ENCODE measurements at regions not wholly inside any gene's neighbourhood (a gene's known extent, or its start where the extent isn't known, plus 50 kb on each side); places are given as distances from the start of the nearest gene placed in this dataset.
"Not testable (repeated sequence)": the region's sequence is repeated elsewhere in the genome, so short reads cannot be mapped to it uniquely, and the experiment has no call there.

DNA sequence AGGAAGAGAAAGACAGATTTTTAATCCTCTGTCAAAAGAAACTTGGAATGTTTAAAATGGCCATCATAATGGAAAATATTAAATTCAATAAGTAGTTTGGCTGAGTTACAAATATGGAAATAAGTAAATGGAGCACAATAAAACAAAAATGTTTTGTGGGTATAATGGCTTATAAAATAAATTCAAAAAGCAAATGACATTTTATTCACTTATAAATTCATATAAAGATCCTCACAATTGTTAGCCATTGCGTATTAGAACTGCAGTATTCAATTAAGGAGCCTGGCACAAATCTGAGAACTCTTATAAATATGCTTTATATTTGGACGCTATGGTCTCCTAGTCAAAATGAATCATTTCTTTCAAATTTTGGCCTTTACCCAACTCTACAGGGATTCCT lies 339.0 kb upstream of the PABPC4L start:
- WGBS: 86% methylated on average over 2 of the region's 2 CpGs
- intact Hi-C loops (cut with DNase I): no loop called here
- ATAC-seq (no peak), DNase-seq (no peak)
- H3K27ac ChIP-seq (ENCODE audit: low read length): no peak overlapping the region
- H3K4me3 ChIP-seq (ENCODE audit: low read length): no peak overlapping the region
- H3K4me1 ChIP-seq (ENCODE audit: control insufficient read depth, insufficient read depth, low read length): no peaks in the 10 kb centered on the region
- no peaks in the 10 kb centered on the region for H3K9me3 ChIP-seq (ENCODE audit: control insufficient read depth, low read length)
- no peaks in the 10 kb centered on the region for H3K27me3 ChIP-seq (ENCODE audit: control insufficient read depth, insufficient read depth)

DNA sequence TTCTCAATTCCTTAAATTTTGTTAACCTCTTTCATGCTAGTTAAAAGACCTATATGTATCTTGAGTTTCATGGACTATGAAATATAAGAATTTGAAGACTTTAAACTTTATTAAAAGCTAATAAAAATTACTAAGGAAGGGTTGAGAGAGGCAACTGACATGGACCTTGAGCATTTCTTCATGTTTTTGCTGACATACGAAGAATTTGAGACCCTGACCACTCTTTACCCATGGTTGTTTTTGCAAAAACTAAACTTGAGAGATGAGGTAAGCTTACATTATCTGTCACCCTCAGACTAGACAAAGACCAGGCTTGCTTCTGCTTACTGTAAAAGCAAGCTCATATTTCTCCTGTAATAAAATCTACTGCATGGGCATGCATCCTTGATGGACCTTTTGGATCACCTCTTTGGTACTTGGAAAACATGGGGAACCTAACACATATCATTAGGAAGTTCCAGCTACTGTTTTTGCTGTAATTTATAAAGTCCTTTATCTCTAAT lies 338.2 kb upstream of the PABPC4L start:
- no peak for ATAC-seq
- no peaks in the 10 kb centered on the region for H3K27me3 ChIP-seq (ENCODE audit: control insufficient read depth, insufficient read depth)
- DNase-seq: no peak
- no peak overlapping the region for H3K27ac ChIP-seq (ENCODE audit: low read length)
- no peak overlapping the region for H3K4me3 ChIP-seq (ENCODE audit: low read length)
- no peaks in the 10 kb centered on the region for H3K4me1 ChIP-seq (ENCODE audit: control insufficient read depth, insufficient read depth, low read length)
- WGBS: 70% methylated on average over 1 of the region's 1 CpG
- no peaks in the 10 kb centered on the region for H3K9me3 ChIP-seq (ENCODE audit: control insufficient read depth, low read length)
- intact Hi-C loops (cut with DNase I): no loop called here

- Histone ChIP-seq H3K9me3 (ENCODE audit: control insufficient read depth, low read length) (no peaks in the 10 kb centered on the region), H3K27ac (ENCODE audit: low read length) (no peak overlapping the region), H3K4me1 (ENCODE audit: control insufficient read depth, insufficient read depth, low read length) (no peaks in the 10 kb centered on the region), H3K4me3 (ENCODE audit: low read length) (no peak overlapping the region), H3K27me3 (ENCODE audit: control insufficient read depth, insufficient read depth) (no peaks in the 10 kb centered on the region)
- DNase-seq: no peak
- intact Hi-C loops (cut with DNase I): no loop called here
- ATAC-seq: no peak
Observed at GRCh38 chr4:134537701-134538100, 336.1 kb upstream of the PABPC4L start.

GRCh38 chr4:134533068-134533467 lies 331.5 kb upstream of the PABPC4L start:
- H3K4me1 ChIP-seq (ENCODE audit: control insufficient read depth, insufficient read depth, low read length): no peaks in the 10 kb centered on the region
- no peaks in the 10 kb centered on the region for H3K9me3 ChIP-seq (ENCODE audit: control insufficient read depth, low read length)
- 67% methylated on average over 3 of the region's 3 CpGs for WGBS
- DNase-seq: no peak
- H3K27me3 ChIP-seq (ENCODE audit: control insufficient read depth, insufficient read depth): no peaks in the 10 kb centered on the region
- intact Hi-C loops (cut with DNase I): no loop called here
- H3K27ac ChIP-seq (ENCODE audit: low read length): no peak overlapping the region
- ATAC-seq: no peak
- H3K4me3 ChIP-seq (ENCODE audit: low read length): no peak overlapping the region

- DNase-seq (no peak), ATAC-seq (no peak)
- Histone ChIP-seq H3K27ac (ENCODE audit: low read length) (no peak overlapping the region), H3K27me3 (ENCODE audit: control insufficient read depth, insufficient read depth) (no peaks in the 10 kb centered on the region), H3K4me1 (ENCODE audit: control insufficient read depth, insufficient read depth, low read length) (no peaks in the 10 kb centered on the region), H3K4me3 (ENCODE audit: low read length) (no peak overlapping the region), H3K9me3 (ENCODE audit: control insufficient read depth, low read length) (no peaks in the 10 kb centered on the region)
- WGBS: 39% methylated on average over 1 of the region's 1 CpG
- intact Hi-C loops (cut with DNase I): no loop called here
Observed at GRCh38 chr4:134531013-134531412, 329.4 kb upstream of the PABPC4L start.

DNA sequence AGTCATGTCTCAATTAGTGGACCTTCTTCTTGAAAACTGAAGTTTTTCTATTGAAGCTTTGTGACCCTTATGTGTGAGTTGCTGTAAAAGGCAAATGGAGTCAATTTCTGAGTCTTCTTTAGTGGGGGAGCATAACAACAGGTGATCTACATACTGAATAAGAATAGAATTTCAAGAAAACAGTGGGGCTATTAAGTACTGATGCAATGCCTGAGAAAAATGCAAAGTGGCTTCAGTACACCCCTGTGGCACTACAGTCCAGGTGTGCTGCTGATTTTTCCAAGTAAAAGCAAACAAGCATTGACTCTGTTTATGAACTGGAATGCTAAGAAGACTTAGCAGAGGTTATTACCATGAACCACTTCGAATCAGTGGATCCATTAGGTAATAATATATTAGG lies 328.0 kb upstream of the PABPC4L start:
- no peaks in the 10 kb centered on the region for H3K4me1 ChIP-seq (ENCODE audit: control insufficient read depth, insufficient read depth, low read length)
- 87% methylated on average over 1 of the region's 1 CpG for WGBS
- no peak for ATAC-seq
- no peak for DNase-seq
- no peak overlapping the region for H3K4me3 ChIP-seq (ENCODE audit: low read length)
- no peak overlapping the region for H3K27ac ChIP-seq (ENCODE audit: low read length)
- H3K9me3 ChIP-seq (ENCODE audit: control insufficient read depth, low read length): no peaks in the 10 kb centered on the region
- H3K27me3 ChIP-seq (ENCODE audit: control insufficient read depth, insufficient read depth): no peaks in the 10 kb centered on the region
- intact Hi-C loops (cut with DNase I): no loop called here

- no peak overlapping the region for H3K4me3 ChIP-seq (ENCODE audit: low read length)
- DNase-seq: no peak
- no peak overlapping the region for H3K27ac ChIP-seq (ENCODE audit: low read length)
- 66% methylated on average over 3 of the region's 3 CpGs for WGBS
- ATAC-seq: no peak
- H3K9me3 ChIP-seq (ENCODE audit: control insufficient read depth, low read length): no peaks in the 10 kb centered on the region
- intact Hi-C loops (cut with DNase I): no loop called here
- no peaks in the 10 kb centered on the region for H3K27me3 ChIP-seq (ENCODE audit: control insufficient read depth, insufficient read depth)
- H3K4me1 ChIP-seq (ENCODE audit: control insufficient read depth, insufficient read depth, low read length): no peaks in the 10 kb centered on the region
Observed at GRCh38 chr4:134518574-134519217, 317.1 kb upstream of the PABPC4L start.

GRCh38 chr4:134510544-134510943 lies 309.0 kb upstream of the PABPC4L start:
- Histone ChIP-seq H3K27ac (ENCODE audit: low read length) (no peak overlapping the region), H3K4me1 (ENCODE audit: control insufficient read depth, insufficient read depth, low read length) (no peaks in the 10 kb centered on the region), H3K9me3 (ENCODE audit: control insufficient read depth, low read length) (no peaks in the 10 kb centered on the region), H3K27me3 (ENCODE audit: control insufficient read depth, insufficient read depth) (no peaks in the 10 kb centered on the region), H3K4me3 (ENCODE audit: low read length) (no peak overlapping the region)
- DNase-seq (no peak), ATAC-seq (no peak)
- intact Hi-C loops (cut with DNase I): no loop called here
- WGBS: 93% methylated on average over 2 of the region's 2 CpGs

DNA sequence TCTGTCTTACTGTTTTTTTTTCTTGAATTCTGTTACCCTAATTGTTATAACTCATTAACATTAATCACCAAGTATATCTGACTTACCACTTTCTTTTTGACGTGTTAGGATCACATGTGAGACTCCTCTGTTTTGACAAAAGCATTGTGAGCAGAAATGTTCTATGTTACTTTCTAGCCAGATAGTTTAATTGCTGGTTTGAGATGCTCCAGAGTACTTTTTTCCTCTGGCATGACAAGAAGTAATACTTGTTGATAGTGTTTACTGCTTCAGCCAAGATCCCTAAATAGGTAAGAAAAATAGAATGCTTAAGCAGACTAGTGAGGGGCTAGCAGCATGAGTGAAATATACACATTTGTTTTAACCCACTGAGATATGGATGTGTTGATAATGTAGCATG lies 303.9 kb upstream of the PABPC4L start:
- Histone ChIP-seq H3K4me3 (ENCODE audit: low read length) (no peak overlapping the region), H3K27ac (ENCODE audit: low read length) (no peak overlapping the region), H3K9me3 (ENCODE audit: control insufficient read depth, low read length) (no peaks in the 10 kb centered on the region), H3K4me1 (ENCODE audit: control insufficient read depth, insufficient read depth, low read length) (no peaks in the 10 kb centered on the region), H3K27me3 (ENCODE audit: control insufficient read depth, insufficient read depth) (no peaks in the 10 kb centered on the region)
- DNase-seq (no peak), ATAC-seq (no peak)
- WGBS: 73% methylated on average over 1 of the region's 1 CpG
- intact Hi-C loops (cut with DNase I): no loop called here

DNA sequence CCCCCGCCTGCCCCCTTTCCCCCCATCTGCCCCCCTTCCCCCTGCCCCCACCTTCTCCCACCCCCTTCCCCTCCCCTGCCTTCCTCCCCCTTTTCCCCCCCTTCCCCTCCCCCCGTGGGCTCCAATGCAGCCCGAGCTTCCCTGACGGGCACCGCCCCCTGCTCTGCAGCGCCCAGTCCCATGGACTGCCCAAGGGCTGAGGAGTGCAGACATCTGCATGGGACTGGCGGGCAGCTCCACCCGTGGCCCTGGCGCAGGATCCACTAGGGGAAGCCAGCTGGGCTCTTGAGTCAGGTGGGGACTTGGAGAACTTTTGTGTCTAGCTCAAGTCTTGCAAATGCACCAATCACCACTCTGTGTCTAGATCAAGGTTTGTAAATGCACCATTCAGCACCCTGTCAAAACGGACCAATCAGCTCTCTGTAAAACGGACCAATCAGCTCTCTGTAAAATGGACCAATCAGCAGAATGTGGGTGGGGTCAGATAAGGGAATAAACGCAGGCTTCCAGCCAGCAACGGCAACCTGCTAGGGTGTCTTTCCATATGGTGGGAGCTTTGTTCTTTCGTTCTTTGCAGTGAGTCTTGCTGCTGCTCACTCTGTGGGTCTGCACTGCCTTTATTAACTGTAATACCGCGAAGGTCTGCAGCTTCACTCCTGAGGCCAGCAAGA lies 300.5 kb upstream of the PABPC4L start:
- intact Hi-C loops (cut with DNase I): no loop called here
- DNase-seq: peak in 1 of 3 donors; percentile 10
- ATAC-seq: no peak
- Histone ChIP-seq H3K27ac (ENCODE audit: low read length) (no peak overlapping the region), H3K4me3 (ENCODE audit: low read length) (no peak overlapping the region), H3K4me1 (ENCODE audit: control insufficient read depth, insufficient read depth, low read length) (no peaks in the 10 kb centered on the region), H3K9me3 (ENCODE audit: control insufficient read depth, low read length) (no peaks in the 10 kb centered on the region), H3K27me3 (ENCODE audit: control insufficient read depth, insufficient read depth) (no peaks in the 10 kb centered on the region)
- WGBS: 84% methylated on average over 15 of the region's 16 CpGs

DNA sequence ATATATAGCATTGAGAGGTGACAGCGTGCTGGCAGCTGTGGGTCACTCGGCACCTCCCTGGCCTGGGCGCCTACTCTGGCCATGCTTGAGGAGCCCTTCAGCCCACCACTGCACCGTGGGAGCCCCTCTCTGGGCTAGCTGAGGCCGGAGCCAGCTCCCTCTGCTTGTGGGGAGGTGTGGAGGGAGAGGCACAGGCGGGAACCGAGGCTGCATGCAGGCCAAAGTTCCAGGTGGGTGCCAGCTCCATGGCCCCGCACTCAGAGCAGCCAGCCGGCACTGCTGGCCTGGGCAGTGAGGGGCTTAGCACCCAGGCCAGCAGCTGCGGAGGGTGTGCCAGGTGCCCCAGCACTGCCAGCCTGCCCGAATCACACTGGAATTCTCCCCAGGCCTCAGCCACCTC lies 299.9 kb upstream of the PABPC4L start:
- 94% methylated on average over 11 of the region's 11 CpGs for WGBS
- H3K27ac ChIP-seq (ENCODE audit: low read length); H3K27me3 ChIP-seq (ENCODE audit: control insufficient read depth, insufficient read depth); ATAC-seq; H3K4me3 ChIP-seq (ENCODE audit: low read length); intact Hi-C loops (cut with DNase I); H3K9me3 ChIP-seq (ENCODE audit: control insufficient read depth, low read length); H3K4me1 ChIP-seq (ENCODE audit: control insufficient read depth, insufficient read depth, low read length): not testable (repeated sequence)
- DNase-seq: peak in 1 of 3 donors; percentile 25

Data from right cardiac atrium (tissue), 5 donors.